ENCODE measurements at regions not wholly inside any gene's neighbourhood (a gene's known extent, or its start where the extent isn't known, plus 50 kb on each side); places are given as distances from the start of the nearest gene placed in this dataset.

- no peak for DNase-seq (ENCODE audit: low read depth in 3 of 3)
These were observed 74.3 kb downstream of the SIPA1L2 start for GRCh38 chr1:232555494-232556210.

DNA sequence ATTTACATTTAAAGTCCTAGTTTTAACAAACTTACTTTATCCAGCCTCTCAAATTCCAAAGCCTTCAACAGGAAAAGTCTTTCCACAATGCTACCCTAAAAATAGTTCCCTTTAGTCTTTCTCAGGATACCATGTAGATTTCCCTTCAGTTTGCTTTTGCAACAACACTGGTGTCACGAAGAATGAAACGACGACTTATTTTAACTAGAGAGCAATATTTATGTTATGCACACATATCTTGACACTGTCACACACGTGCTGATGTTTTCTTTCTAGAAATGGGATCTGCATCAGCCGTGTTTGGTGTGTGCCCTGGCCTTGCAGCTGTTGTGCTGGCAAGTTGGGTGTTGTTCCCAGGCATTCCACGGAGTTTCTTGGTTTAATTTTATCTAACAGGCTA, 75.5 kb downstream of the SIPA1L2 start:
- DNase-seq (ENCODE audit: low read depth in 3 of 3), result no peak

DNA sequence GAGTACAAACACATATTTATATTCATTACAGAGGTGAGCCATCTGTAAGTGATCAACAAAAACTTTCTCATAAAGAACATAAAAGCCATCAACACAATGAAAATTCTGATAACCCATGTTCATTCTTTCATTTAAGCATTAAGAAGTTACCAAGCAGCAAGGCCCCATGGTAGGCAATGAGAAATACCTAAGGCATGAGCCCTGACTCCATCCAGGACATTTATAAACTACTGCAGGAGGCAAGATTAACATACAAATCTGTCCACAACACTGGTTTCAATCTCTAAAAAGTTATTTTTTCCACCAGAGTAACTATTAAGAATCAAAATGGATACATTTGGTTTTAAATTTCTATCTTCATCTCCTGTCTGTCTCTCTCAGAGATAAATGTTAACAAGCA, 76.1 kb downstream of the SIPA1L2 start:
- no peak for DNase-seq (ENCODE audit: low read depth in 3 of 3)

- no peak for DNase-seq (ENCODE audit: low read depth in 3 of 3)
These were observed 76.7 kb downstream of the SIPA1L2 start for GRCh38 chr1:232553050-232553754.

- DNase-seq (ENCODE audit: low read depth in 3 of 3), result no peak
These were observed 78.5 kb downstream of the SIPA1L2 start for GRCh38 chr1:232551386-232551785.

- DNase-seq (ENCODE audit: low read depth in 3 of 3), result no peak
These were observed 79.9 kb downstream of the SIPA1L2 start for GRCh38 chr1:232550007-232550406.

DNA sequence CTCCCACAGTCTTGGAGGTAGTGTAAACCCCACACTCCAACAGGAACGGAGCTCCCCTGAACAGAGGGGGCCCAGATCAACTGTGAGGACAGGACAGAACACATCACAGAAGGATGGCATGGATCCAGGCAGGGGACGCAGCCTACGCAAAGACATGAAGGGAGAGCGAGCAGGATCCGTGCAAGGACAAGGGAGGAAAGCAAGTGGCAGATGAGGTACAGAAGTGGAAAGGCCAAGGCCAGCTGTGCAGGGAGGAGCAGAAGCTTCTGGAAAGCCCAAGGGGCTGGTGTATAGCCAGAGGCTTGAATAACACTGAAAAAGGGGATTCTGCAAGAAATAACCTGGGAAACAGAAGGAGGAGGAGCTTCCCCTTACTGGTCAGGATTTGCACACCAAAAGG, 81.2 kb downstream of the SIPA1L2 start:
- no peak for DNase-seq (ENCODE audit: low read depth in 3 of 3)

DNA sequence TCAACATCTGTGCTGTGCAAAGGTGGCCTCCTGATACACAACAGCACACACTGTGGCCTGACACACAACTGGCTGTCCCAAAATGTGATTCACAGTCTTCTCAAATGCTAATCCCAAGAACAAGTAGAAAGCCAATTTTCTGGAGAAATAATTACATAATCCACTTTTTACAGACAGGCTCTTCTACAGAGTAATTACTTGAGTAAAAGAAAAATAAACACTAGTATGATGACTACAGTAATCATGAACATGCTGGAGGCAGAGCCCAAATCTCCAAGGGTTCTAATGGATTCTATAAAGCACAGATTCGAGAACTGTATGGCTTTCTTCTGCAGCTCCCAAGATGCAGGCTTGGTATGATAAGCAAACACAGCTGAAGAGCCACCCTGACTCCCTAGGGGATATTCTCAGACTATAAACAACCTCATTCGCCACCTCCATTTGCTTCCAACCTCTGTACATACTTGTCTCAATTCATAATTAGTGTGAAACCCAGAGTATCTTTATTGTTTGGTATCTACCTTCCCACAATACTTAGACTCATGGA, 81.9 kb downstream of the SIPA1L2 start:
- DNase-seq (ENCODE audit: low read depth in 3 of 3), result no peak

DNA sequence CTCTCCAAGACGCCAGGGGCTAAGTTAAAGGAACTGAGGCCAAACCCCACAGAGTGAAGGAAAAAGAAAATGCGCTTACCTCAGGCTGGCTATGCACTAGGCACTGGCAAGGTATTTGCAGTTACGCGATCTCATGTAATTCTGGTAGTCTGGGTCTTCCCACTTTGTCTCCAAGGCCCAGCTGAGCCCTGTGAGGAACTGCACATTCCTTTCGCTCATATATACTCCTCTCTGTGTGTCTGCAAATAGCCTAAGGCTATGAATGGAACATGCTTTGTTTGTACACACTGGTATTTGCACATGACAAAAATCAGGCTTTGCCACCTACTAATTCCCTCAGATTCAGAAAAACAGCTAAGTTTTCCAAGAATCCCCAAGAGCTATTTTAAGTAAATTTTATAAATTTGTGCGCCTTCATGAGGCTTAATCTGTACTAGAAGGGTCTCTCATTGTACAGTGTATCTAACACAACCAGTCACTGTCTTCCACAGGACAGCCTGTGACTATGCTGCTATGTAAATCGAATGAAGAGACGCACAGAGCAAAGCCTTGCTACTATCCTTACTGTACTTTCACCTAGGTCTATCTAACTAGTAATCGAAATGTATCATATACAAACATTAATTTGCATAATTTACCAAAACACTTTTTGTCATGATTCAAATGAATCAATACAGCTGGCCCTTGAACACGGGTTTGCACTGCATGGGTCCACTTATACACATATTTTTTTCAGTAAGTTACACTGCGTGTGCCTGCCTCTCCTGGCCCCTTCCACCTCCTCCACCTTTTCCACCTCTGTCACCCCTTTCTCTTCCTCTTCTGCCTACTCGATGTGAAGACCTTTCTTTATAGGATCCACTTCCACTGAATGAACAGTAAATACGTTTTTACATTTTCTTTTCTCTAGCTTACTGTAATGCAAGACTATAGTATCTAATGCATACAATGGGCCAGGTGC, 87.0 kb downstream of the SIPA1L2 start:
- no peak for DNase-seq (ENCODE audit: low read depth in 3 of 3)

GRCh38 chr1:232538943-232539302, 91.0 kb downstream of the SIPA1L2 start:
- no peak for DNase-seq (ENCODE audit: low read depth in 3 of 3)

- DNase-seq (ENCODE audit: low read depth in 3 of 3), result no peak
These were observed 91.5 kb downstream of the SIPA1L2 start for GRCh38 chr1:232538224-232538942.

- no peak for DNase-seq (ENCODE audit: low read depth in 3 of 3)
These were observed 95.1 kb downstream of the SIPA1L2 start for GRCh38 chr1:232534552-232535517.

GRCh38 chr1:232533328-232533727, 96.6 kb downstream of the SIPA1L2 start:
- no peak for DNase-seq (ENCODE audit: low read depth in 3 of 3)

DNA sequence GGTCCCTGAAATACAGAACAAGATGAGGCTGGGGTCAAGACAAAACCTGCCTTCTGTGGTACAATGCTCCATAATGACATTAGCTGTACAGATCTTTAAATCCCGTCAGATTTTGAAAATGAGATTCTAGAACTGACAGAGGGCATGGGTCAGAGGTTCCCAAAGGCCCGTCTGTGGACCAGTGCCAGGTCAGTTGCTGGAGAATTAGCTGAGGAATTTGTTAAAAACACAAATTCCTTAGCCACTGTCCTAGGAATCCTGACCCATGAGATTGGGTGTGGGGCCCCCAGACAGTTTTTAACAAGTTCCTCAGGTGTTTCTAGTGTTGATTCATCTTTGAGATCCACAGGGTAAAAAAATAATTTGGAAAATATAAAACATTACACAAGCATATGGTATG, 97.0 kb downstream of the SIPA1L2 start:
- no peak for DNase-seq (ENCODE audit: low read depth in 3 of 3)

DNA sequence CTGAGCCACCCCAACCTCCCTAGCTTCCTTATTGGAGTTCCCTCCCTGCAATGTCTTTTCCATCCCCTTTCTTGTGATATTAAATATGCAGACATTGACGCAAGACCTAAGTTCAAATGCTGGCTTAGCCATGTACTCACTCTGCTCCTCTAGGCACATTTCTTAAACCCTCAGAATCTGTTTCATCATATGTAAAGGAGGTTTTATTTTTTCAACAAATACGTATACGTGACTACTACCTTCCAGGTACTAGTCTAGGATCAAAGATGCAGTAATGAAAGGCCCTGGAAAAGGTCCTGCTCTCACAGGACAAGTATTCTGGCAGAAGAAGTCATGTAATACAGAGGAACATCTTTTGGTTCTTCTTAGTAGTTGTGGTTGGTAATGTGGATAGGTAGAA, 98.6 kb downstream of the SIPA1L2 start:
- DNase-seq (ENCODE audit: low read depth in 3 of 3), result no peak

GRCh38 chr1:232529747-232530146, 100.2 kb downstream of the SIPA1L2 start:
- DNase-seq (ENCODE audit: low read depth in 3 of 3), result no peak

- no peak for DNase-seq (ENCODE audit: low read depth in 3 of 3)
These were observed 101.4 kb downstream of the SIPA1L2 start for GRCh38 chr1:232528472-232529089.

DNA sequence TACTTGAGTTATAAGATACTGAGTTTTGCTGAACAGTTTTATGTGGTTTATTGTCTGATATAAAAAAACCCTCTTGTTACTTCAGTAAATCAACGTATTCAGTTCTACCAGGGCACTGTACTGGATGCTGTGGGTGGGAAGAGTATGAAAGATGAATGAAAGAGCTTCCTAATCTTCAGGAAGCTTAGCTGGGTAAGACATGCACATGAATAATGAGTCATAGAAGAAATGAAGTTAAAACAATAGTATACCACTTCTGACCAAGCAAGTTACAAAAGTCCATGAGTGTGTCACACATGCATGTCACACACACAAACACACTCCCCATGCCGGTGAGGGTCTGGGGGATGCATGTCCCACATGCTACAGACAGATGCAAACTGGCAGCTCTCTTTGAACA, 105.9 kb downstream of the SIPA1L2 start:
- DNase-seq (ENCODE audit: low read depth in 3 of 3), result no peak

DNA sequence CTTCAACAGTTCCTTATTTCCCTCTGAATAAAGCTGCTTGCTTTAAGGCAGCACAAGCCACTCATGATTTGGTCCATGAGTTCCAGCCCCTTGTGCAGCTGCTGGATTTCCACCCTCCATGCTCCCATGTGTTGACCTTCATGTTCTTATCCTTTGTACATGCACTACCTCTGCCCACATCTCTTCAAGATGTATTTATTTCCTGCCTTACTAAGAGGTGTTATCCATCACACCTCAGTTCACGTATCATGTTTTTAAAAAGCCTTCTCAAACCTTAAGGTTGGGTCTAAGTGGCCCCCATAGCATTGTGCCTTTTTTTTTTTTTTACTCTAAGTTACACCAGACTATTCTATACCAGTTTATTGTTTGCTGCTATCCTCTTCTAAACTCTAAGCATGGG, 107.7 kb downstream of the SIPA1L2 start:
- DNase-seq (ENCODE audit: low read depth in 3 of 3), result no peak

DNA sequence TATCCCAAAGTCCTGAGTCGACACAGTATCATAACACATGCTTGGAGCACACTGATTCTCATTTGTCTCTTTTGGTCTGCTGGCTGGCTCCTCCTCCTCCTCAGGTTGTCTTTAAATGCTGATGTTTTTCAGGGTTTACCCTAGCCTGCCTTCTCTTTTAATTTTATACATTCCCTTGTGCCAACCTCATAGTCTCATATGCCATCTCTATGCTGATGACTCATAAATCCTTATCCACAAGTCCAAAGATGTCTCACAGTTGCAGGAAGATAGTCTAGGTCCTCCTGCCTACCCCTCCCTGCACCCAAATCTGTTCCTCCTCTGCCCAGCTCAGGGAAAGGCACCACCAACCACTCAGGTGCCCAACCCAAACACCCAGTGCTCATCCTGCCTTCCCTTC, 108.3 kb downstream of the SIPA1L2 start:
- no peak for DNase-seq (ENCODE audit: low read depth in 3 of 3)

All from stimulated activated CD4-positive, alpha-beta T cell treated with anti-CD3 and anti-CD28 coated beads, TNF-alpha, amount 100 ng/mL, for 48 hours (primary cell).